ENCODE measurements at regions not wholly inside any gene's neighbourhood (a gene's known extent, or its start where the extent isn't known, plus 50 kb on each side); places are given as distances from the start of the nearest gene placed in this dataset.

GRCh38 chr12:19044430-19044829 is 85.1 kb upstream of the PLEKHA5 start:
- Histone ChIP-seq H3K27ac (ENCODE audit: extremely low read depth, low read depth, low read length) (no peak overlapping the region), H3K27me3 (ENCODE audit: control insufficient read depth in 2 of 2, insufficient read depth in 2 of 2, low read length in 2 of 2) (no peaks in the 10 kb centered on the region), H2AFZ (ENCODE audit: low read depth, low read length) (no peak overlapping the region), H3K36me3 (ENCODE audit: control insufficient read depth, insufficient read depth, low read length) (no peaks in the 10 kb centered on the region), H3K9me1 (ENCODE audit: control insufficient read depth, insufficient read depth, low read length) (no peaks in the 10 kb centered on the region), H3K79me2 (ENCODE audit: control insufficient read depth, insufficient read depth, low read length) (no peaks in the 10 kb centered on the region), H3K9me3 (replicated peaks; ENCODE audit: control insufficient read depth, insufficient read depth, low read depth, low read length) (no peaks in the 10 kb centered on the region), H3K4me3 (no peak overlapping the region), H3K4me1 (replicated peaks in 1 of 2; ENCODE audit: control insufficient read depth in 2 of 2, insufficient read depth in 2 of 2, low read length in 2 of 2) (no peaks in the 10 kb centered on the region; a peak in 1 of 5 replicates), H4K20me1 (replicated peaks; ENCODE audit: control insufficient read depth, insufficient read depth, low read length) (no peaks in the 10 kb centered on the region), H3K9ac (ENCODE audit: insufficient read depth in 1 of 2, low read depth in 2 of 2, low read length in 2 of 2) (no peak overlapping the region), H3K4me2 (ENCODE audit: insufficient read depth, low read length) (no peak overlapping the region)
- intact Hi-C loops (cut with micrococcal nuclease): no loop called here
- CTCF ChIA-PET (ENCODE audit: low intra/inter-chr PET ratio): no interaction called here
- POLR2A ChIA-PET: no interaction called here
- TF ChIP-seq MEF2D (tag; conservative IDR thresholded peaks at IDR 0.05; ENCODE audit: low read depth) (no peak), E4F1 (CRISPR knock-in tag; IDR thresholded peaks at IDR 0.05; ENCODE audit: borderline replicate concordance) (no peak), ZFX (CRISPR knock-in tag; IDR thresholded peaks at IDR 0.05) (no peak), YBX1 (IDR thresholded peaks at IDR 0.05) (no peak), CUX1 (CRISPR knock-in tag; IDR thresholded peaks at IDR 0.05) (no peak), ZNF274 (IDR thresholded peaks at IDR 0.05; ENCODE audit: borderline replicate concordance, low read depth, low read length) (no peak), STAG1 (CRISPR knock-in tag; IDR thresholded peaks at IDR 0.05; ENCODE audit: borderline replicate concordance) (no peak)
- no peak for ATAC-seq
- no peak for DNase-seq (ENCODE audit: extremely low read depth in 1 of 4, low spot score in 3 of 4)
- BruUV-seq (replicated peaks): no TSS peak
- 5% methylated on average over 3 of the region's 3 CpGs for WGBS (ENCODE audit: insufficient coverage, low coverage, missing lambda C conversion rate)
- in situ Hi-C loops (cut with MboI): no loop called here
- no peak for FAIRE-seq

All from K562 (cell line).